NT2/D1 (cell line): ENCODE measurements at regions not wholly inside any gene's neighbourhood (a gene's known extent, or its start where the extent isn't known, plus 50 kb on each side); places are given as distances from the start of the nearest gene placed in this dataset.

ENCODE experiments used
- SUZ12 ChIP-seq: IDR thresholded peaks from 2 replicates; pipeline ENCODE4 v1.6.1; 2011; ENCODE audit not compliant: insufficient read length, insufficient read depth; ENCODE audit errors: extremely low read depth
- YY1 ChIP-seq: IDR thresholded peaks from 2 replicates; pipeline ENCODE4 v1.6.1; 2011; ENCODE audit not compliant: insufficient read length, insufficient read depth
- ZNF274 ChIP-seq: IDR thresholded peaks from 2 replicates; pipeline ENCODE4 v1.6.1; 2011; ENCODE audit warnings: mild to moderate bottlenecking, low read depth, low read length

DNA sequence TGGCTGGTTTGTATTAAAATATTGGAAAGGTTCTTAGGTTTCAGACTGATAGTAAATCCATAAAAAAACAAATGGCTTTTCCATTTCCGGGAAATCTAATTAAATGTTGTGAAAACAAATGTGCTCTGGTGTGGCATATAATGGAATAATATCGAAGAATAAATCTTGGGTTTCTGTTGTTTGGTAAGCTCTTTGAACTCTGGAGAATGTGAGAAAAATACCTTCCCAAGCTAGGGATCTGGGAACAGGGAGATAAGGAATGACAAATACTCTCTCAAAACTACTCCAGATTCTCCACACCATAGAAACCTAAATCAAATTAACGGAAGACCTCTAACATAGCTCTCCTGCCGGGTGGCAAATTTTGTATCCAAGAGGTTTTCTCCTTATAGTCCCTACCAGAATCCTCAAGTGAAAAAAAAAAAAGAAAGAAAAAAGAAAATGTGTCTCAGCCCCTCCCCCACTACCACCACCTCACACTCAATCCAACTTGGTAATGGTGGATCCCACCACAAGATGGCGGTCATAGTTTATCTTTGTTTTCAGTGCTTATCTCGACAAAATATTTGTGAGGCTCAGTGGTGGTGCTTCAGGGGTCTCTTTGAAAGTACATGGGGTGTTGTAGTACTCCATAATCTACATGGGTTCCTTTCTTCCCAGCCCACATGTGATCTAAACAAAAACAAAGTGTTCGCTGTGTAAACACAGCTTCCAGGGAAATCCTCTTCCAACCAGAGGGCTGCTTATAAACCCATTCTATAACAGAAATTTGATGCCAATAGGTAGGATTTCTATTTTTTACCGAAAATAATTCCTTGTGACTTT lies 54.5 kb upstream of the FST start:
- TF ChIP-seq YY1 (no peak), SUZ12 (no peak), ZNF274 (no peak)
